Fibroblast of pulmonary artery (primary cell): ENCODE measurements at regions not wholly inside any gene's neighbourhood (a gene's known extent, or its start where the extent isn't known, plus 50 kb on each side); places are given as distances from the start of the nearest gene placed in this dataset.

Experiments
- DNase-seq: peaks from one replicate; pipeline ENCODE4 v3.0.0-alpha.2; 2010; ENCODE audit warnings: low read depth
- H3K4me3 ChIP-seq: replicated peaks from 2 replicates; pipeline ENCODE4 v1.5.1; 2011; ENCODE audit warnings: low read depth, mild to moderate bottlenecking, control low read depth, low read length, moderate library complexity
- CTCF ChIP-seq: IDR thresholded peaks from 2 replicates; pipeline ENCODE4 v1.5.1; 2011; ENCODE audit warnings: mild to moderate bottlenecking, control low read depth, low read length, inconsistent platforms; ENCODE audit errors: missing control alignments

- no peak overlapping the region for H3K4me3 ChIP-seq
- DNase-seq, result no peak
- no peak for TF ChIP-seq CTCF
Observed at GRCh38 chr18:29012883-29013465, 836.0 kb upstream of the CDH2 start.

DNA sequence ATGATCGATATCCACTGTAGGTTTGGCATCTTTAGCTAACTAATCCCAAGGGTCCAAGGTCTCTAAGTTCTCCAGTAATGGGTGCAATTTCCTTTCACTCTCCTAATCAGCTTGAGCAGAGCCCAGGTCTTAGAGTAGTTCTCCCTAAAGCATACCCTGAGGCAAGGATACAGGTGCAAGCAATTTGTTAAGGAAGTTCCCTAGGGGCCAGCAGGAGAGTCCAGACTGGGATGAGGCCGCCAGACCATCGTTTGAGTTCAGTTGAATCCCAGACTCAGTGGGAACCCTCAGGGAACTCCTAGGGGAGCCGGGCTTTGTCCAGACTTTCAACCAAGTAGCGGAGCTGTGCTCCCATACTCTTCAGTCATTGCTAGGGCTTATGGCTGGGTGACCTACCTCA is 835.4 kb upstream of the CDH2 start:
- H3K4me3 ChIP-seq, result no peak overlapping the region
- no peak for TF ChIP-seq CTCF
- no peak for DNase-seq

DNA sequence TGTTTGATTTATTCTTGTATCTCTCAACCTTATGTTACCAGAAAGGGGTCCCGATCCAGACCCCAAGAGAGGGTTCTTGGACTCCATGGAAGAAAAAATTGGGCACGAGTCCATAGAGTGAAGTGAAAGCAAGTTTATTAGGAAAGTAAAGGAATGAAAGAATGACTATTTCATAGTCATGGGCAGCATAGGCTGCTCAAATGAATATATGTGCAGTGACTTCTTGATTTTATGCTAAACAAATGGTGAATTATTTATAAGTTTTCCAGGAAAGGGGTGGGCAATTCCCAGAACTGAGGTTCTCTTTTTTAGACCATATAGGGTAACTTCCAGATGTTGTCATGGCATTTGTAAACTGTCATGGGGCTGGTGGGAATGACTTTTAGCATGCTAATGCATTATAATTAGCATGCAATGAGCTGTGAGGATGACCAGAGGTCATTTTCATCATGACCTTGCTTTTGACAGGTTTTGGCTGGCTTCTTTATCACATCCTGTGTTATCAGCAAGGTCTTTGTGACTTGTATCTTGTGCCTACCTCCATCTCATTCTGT is 832.4 kb upstream of the CDH2 start:
- no peak overlapping the region for H3K4me3 ChIP-seq
- DNase-seq, result no peak
- no peak for TF ChIP-seq CTCF

DNA sequence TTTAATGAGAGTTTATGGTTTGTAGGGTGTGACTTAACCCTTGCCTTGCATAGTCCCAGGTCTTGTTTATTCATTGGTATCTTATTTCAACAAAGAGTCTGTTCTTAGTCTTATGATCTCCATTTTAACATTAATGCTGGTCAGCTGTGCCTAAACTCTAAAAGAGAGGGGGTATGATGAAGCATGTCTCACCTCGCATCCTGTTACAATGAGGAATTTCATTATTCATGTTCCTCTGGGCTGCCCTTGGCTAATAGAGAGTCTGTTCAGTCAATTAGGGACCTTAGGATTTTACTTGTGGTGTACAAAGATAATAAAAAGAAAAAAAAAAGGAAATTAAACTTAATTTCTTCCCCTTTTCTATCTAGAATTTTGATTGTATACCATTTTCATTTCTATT is 831.9 kb upstream of the CDH2 start:
- no peak for TF ChIP-seq CTCF
- no peak for DNase-seq
- H3K4me3 ChIP-seq, result no peak overlapping the region

GRCh38 chr18:29007986-29008654 is 831.2 kb upstream of the CDH2 start:
- no peak for DNase-seq
- no peak for TF ChIP-seq CTCF
- H3K4me3 ChIP-seq, result no peak overlapping the region

DNA sequence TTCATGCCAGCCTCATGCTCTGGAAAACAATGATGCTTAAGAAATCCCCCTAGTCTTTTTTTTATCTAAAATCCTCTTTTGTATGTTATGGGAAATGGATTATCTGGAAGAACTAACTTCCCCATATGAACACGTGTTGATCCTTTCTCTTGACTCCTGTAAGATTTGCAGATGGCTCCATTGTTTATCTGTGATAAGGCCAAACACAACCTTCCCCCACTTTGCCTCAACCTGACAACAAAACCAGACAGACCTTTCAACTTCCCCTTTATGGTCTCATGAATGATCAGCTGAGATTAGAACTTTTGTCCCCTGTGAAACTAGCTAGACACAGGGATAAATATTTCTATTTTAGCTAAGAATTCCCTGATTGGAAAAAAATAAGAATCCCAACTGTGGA is 828.0 kb upstream of the CDH2 start:
- TF ChIP-seq CTCF, result no peak
- DNase-seq, result peak; percentile 18
- no peak overlapping the region for H3K4me3 ChIP-seq

GRCh38 chr18:29003194-29003593 is 826.3 kb upstream of the CDH2 start:
- DNase-seq, result no peak
- no peak for TF ChIP-seq CTCF
- no peak overlapping the region for H3K4me3 ChIP-seq
